ENCODE measurements at regions not wholly inside any gene's neighbourhood (a gene's known extent, or its start where the extent isn't known, plus 50 kb on each side); places are given as distances from the start of the nearest gene placed in this dataset.
"Not testable (repeated sequence)": the region's sequence is repeated elsewhere in the genome, so short reads cannot be mapped to it uniquely, and the experiment has no call there.

- Histone ChIP-seq H3K4me3 (ENCODE audit: insufficient read depth, low read length, poor library complexity, severe bottlenecking) (no peak overlapping the region), H3K4me2 (ENCODE audit: low read depth, low read length, poor library complexity, severe bottlenecking) (no peak overlapping the region), H4K20me1 (ENCODE audit: low read depth, low read length) (no peaks in the 10 kb centered on the region), H3K9me3 (ENCODE audit: insufficient read depth, low read length) (no peaks in the 10 kb centered on the region), H3K9ac (ENCODE audit: low read length) (no peak overlapping the region), H2AFZ (ENCODE audit: low read depth, low read length, severe bottlenecking) (no peak overlapping the region), H3K36me3 (ENCODE audit: low read length) (no peaks in the 10 kb centered on the region), H3K27me3 (ENCODE audit: low read length) (no peaks in the 10 kb centered on the region), H3F3A (ENCODE audit: insufficient read depth) (no peaks in the 10 kb centered on the region), H3K79me2 (ENCODE audit: insufficient read depth, low read length) (no peaks in the 10 kb centered on the region), H3K9me2 (replicated peaks; ENCODE audit: insufficient read depth, low read length) (no peaks in the 10 kb centered on the region), H3K27ac (ENCODE audit: low read depth, low read length) (no peak overlapping the region)
- TF ChIP-seq EZH2phosphoT487 (conservative IDR thresholded peaks at IDR 0.05; ENCODE audit: low read length) (no peak), CTCF (IDR thresholded peaks at IDR 0.05; ENCODE audit: insufficient read depth, low read length, poor library complexity, severe bottlenecking) (no peak)
These were observed 55.5 kb upstream of the RASAL2 start for GRCh38 chr1:178038372-178038771.

- Histone ChIP-seq H4K20me1 (ENCODE audit: low read depth, low read length) (no peaks in the 10 kb centered on the region), H3K36me3 (ENCODE audit: low read length) (no peaks in the 10 kb centered on the region), H3K9ac (ENCODE audit: low read length) (no peak overlapping the region), H3K27me3 (ENCODE audit: low read length) (no peaks in the 10 kb centered on the region), H3K79me2 (ENCODE audit: insufficient read depth, low read length) (no peaks in the 10 kb centered on the region), H3K9me2 (replicated peaks; ENCODE audit: insufficient read depth, low read length) (no peaks in the 10 kb centered on the region), H3F3A (ENCODE audit: insufficient read depth) (no peaks in the 10 kb centered on the region), H3K4me3 (ENCODE audit: insufficient read depth, low read length, poor library complexity, severe bottlenecking) (no peak overlapping the region), H3K4me2 (ENCODE audit: low read depth, low read length, poor library complexity, severe bottlenecking) (no peak overlapping the region), H3K9me3 (ENCODE audit: insufficient read depth, low read length) (no peaks in the 10 kb centered on the region), H2AFZ (ENCODE audit: low read depth, low read length, severe bottlenecking) (no peak overlapping the region), H3K27ac (ENCODE audit: low read depth, low read length) (no peak overlapping the region)
- no peak for TF ChIP-seq CTCF (IDR thresholded peaks at IDR 0.05; ENCODE audit: insufficient read depth, low read length, poor library complexity, severe bottlenecking)
- no peak for TF ChIP-seq EZH2phosphoT487 (conservative IDR thresholded peaks at IDR 0.05; ENCODE audit: low read length)
These were observed 54.0 kb upstream of the RASAL2 start for GRCh38 chr1:178039891-178040290.

GRCh38 chr1:178043940-178044339 is 50.0 kb upstream of the RASAL2 start:
- not testable (repeated sequence) for H4K20me1 ChIP-seq (ENCODE audit: low read depth, low read length); H3K9ac ChIP-seq (ENCODE audit: low read length); H3K27ac ChIP-seq (ENCODE audit: low read depth, low read length); H2AFZ ChIP-seq (ENCODE audit: low read depth, low read length, severe bottlenecking); H3K4me2 ChIP-seq (ENCODE audit: low read depth, low read length, poor library complexity, severe bottlenecking); H3K79me2 ChIP-seq (ENCODE audit: insufficient read depth, low read length); H3K9me3 ChIP-seq (ENCODE audit: insufficient read depth, low read length); H3K36me3 ChIP-seq (ENCODE audit: low read length); H3K9me2 ChIP-seq (replicated peaks; ENCODE audit: insufficient read depth, low read length); H3K27me3 ChIP-seq (ENCODE audit: low read length); H3F3A ChIP-seq (ENCODE audit: insufficient read depth); H3K4me3 ChIP-seq (ENCODE audit: insufficient read depth, low read length, poor library complexity, severe bottlenecking)

Data from SU-DHL-6 (cell line).